NCI-H2227 (cell line): ENCODE measurements at regions not wholly inside any gene's neighbourhood (a gene's known extent, or its start where the extent isn't known, plus 50 kb on each side); places are given as distances from the start of the nearest gene placed in this dataset.
A peak's percentile ranks its signal among the peaks of the same experiment; 100 is the strongest.

Experiments used
- DNase-seq: peaks from one replicate; lab custom pipeline; 2025; ENCODE audit not compliant: unreplicated experiment; lab: John Stamatoyannopoulos, UW

GRCh38 chr7:7048213-7048612, 134.1 kb upstream of the C1GALT1 start:
- DNase-seq, result no peak

GRCh38 chr7:7051206-7051877, 131.0 kb upstream of the C1GALT1 start:
- DNase-seq, result no peak

- no peak for DNase-seq
Observed at GRCh38 chr7:7054252-7054830, 128.0 kb upstream of the C1GALT1 start.

- DNase-seq, result no peak
Observed at GRCh38 chr7:7060828-7061599, 121.3 kb upstream of the C1GALT1 start.

- no peak for DNase-seq
Observed at GRCh38 chr7:7077945-7078344, 104.4 kb upstream of the C1GALT1 start.

- DNase-seq, result no peak
Observed at GRCh38 chr7:7080802-7081201, 101.5 kb upstream of the C1GALT1 start.

GRCh38 chr7:7090460-7090859, 91.9 kb upstream of the C1GALT1 start:
- DNase-seq, result no peak

- DNase-seq, result no peak
Observed at GRCh38 chr7:7098280-7098818, 84.0 kb upstream of the C1GALT1 start.

- peak; percentile 36 for DNase-seq
Observed at GRCh38 chr7:7099584-7100014, 82.7 kb upstream of the C1GALT1 start.

- DNase-seq, result peak; percentile 13
Observed at GRCh38 chr7:7100432-7100849, 81.9 kb upstream of the C1GALT1 start.

GRCh38 chr7:7102906-7103305, 79.4 kb upstream of the C1GALT1 start:
- no peak for DNase-seq

- DNase-seq, result peak; percentile 57
Observed at GRCh38 chr7:7103343-7104313, 78.7 kb upstream of the C1GALT1 start.

- no peak for DNase-seq
Observed at GRCh38 chr7:7104314-7104698, 78.0 kb upstream of the C1GALT1 start.

GRCh38 chr7:7104971-7105370, 77.4 kb upstream of the C1GALT1 start:
- no peak for DNase-seq

GRCh38 chr7:7105800-7106582, 76.4 kb upstream of the C1GALT1 start:
- no peak for DNase-seq

- DNase-seq, result no peak
Observed at GRCh38 chr7:7108931-7109330, 73.4 kb upstream of the C1GALT1 start.

GRCh38 chr7:7109934-7110333, 72.4 kb upstream of the C1GALT1 start:
- DNase-seq, result no peak

- DNase-seq, result no peak
Observed at GRCh38 chr7:7110706-7111105, 71.6 kb upstream of the C1GALT1 start.

- DNase-seq, result no peak
Observed at GRCh38 chr7:7112868-7113267, 69.5 kb upstream of the C1GALT1 start.
